HEK293T (cell line): ENCODE measurements at regions not wholly inside any gene's neighbourhood (a gene's known extent, or its start where the extent isn't known, plus 50 kb on each side); places are given as distances from the start of the nearest gene placed in this dataset.

Experiments used
- CTCF ChIA-PET: fragments of 350-600 bp; formaldehyde crosslinking; extraction: SDS; loops from one replicate; lab custom pipeline; 2021; ENCODE audit warnings: antibody characterized with exemption, inconsistent platforms; lab: Yijun Ruan, JAX
- POLR2A ChIA-PET: fragments of 350-600 bp; formaldehyde crosslinking; extraction: SDS; loops from one replicate; lab custom pipeline; 2020; ENCODE audit warnings: antibody characterized with exemption, inconsistent platforms; lab: Yijun Ruan, JAX
- DNase-seq: peaks from one replicate; pipeline ENCODE4 v3.0.0; 2012; ENCODE audit warnings: mixed read lengths; ENCODE audit errors: extremely low spot score
- ARNT ChIP-seq: fragments of 450-650 bp; IDR thresholded peaks from 2 replicates; pipeline ENCODE4 v1.6.1; 2017; ENCODE audit warnings: mild to moderate bottlenecking
- BHLHE40 ChIP-seq: fragments of 450-650 bp; IDR thresholded peaks from 2 replicates; pipeline ENCODE4 v1.6.1; 2016; ENCODE audit warnings: mild to moderate bottlenecking, moderate library complexity, borderline replicate concordance
- CTBP1 ChIP-seq: fragments of 450-650 bp; IDR thresholded peaks from 2 replicates; pipeline ENCODE4 v1.6.1; 2016; ENCODE audit warnings: borderline replicate concordance
- ELF4 ChIP-seq: fragments of 450-650 bp; IDR thresholded peaks from 2 replicates; pipeline ENCODE4 v1.6.1; 2017; ENCODE audit warnings: antibody characterized with exemption
- FOXA1 ChIP-seq: fragments of 450-650 bp; IDR thresholded peaks from 2 replicates; pipeline ENCODE4 v1.6.1; 2016; ENCODE audit warnings: mild to moderate bottlenecking
- FOXK2 ChIP-seq: fragments of 450-650 bp; IDR thresholded peaks from 2 replicates; pipeline ENCODE4 v1.6.1; 2016; ENCODE audit warnings: mild to moderate bottlenecking
- FOXM1 ChIP-seq: fragments of 450-650 bp; IDR thresholded peaks from 2 replicates; pipeline ENCODE4 v1.6.1; 2017; ENCODE audit warnings: mild to moderate bottlenecking, borderline replicate concordance
- HDGF ChIP-seq: fragments of 450-650 bp; IDR thresholded peaks from 2 replicates; pipeline ENCODE4 v1.6.1; 2017; ENCODE audit warnings: antibody characterized with exemption, borderline replicate concordance
- L3MBTL2 ChIP-seq: fragments of 450-650 bp; conservative IDR thresholded peaks from 2 replicates; pipeline ENCODE4 v1.6.1; 2016; ENCODE audit warnings: mild to moderate bottlenecking
- LEF1 ChIP-seq: fragments of 450-650 bp; IDR thresholded peaks from 2 replicates; pipeline ENCODE4 v1.6.1; 2017; ENCODE audit warnings: mild to moderate bottlenecking, borderline replicate concordance
- NFRKB ChIP-seq: fragments of 450-650 bp; IDR thresholded peaks from 2 replicates; pipeline ENCODE4 v1.6.1; 2016; ENCODE audit warnings: mild to moderate bottlenecking, moderate library complexity
- PKNOX1 ChIP-seq: fragments of 450-650 bp; IDR thresholded peaks from 2 replicates; pipeline ENCODE4 v1.6.1; 2016
- SP1 ChIP-seq: fragments of 450-650 bp; IDR thresholded peaks from 2 replicates; pipeline ENCODE4 v1.6.1; 2017
- SUZ12 ChIP-seq: fragments of 450-650 bp; IDR thresholded peaks from 2 replicates; pipeline ENCODE4 v1.6.1; 2016; ENCODE audit warnings: mild to moderate bottlenecking
- TARDBP ChIP-seq: fragments of 450-650 bp; IDR thresholded peaks from 2 replicates; pipeline ENCODE4 v1.6.1; 2016
- ZNF384 ChIP-seq: fragments of 450-650 bp; IDR thresholded peaks from 2 replicates; pipeline ENCODE4 v1.6.1; 2016

- no peak for DNase-seq
- TF ChIP-seq L3MBTL2 (no peak), TARDBP (no peak), ARNT (no peak), ZNF384 (no peak), FOXA1 (no peak), PKNOX1 (no peak), LEF1 (no peak), BHLHE40 (no peak), HDGF (no peak), FOXM1 (no peak), NFRKB (no peak), SUZ12 (no peak)
- ChIA-PET CTCF (no interaction called here), POLR2A (no interaction called here)
Measured at GRCh38 chr1:38529391-38529790, 330.2 kb downstream of the RRAGC start.

GRCh38 chr1:38528623-38529022, 330.9 kb downstream of the RRAGC start:
- TF ChIP-seq PKNOX1, result no peak
- ChIA-PET CTCF (no interaction called here), POLR2A (no interaction called here)
- no peak for DNase-seq

GRCh38 chr1:38527373-38527966, 332.1 kb downstream of the RRAGC start:
- ChIA-PET CTCF (interaction anchor here (0.9 kb wide), 1 partner anchor 109 kb away, joined by 3 read pairs; no protein-coding TSS in a partner anchor), POLR2A (no interaction called here)
- TF ChIP-seq SP1 (no peak), PKNOX1 (no peak), TARDBP (no peak), NFRKB (no peak), BHLHE40 (no peak), FOXA1 (no peak), ELF4 (no peak), FOXK2 (no peak), FOXM1 (no peak), LEF1 (no peak), SUZ12 (no peak), CTBP1 (no peak), ZNF384 (no peak), ARNT (no peak), HDGF (no peak), L3MBTL2 (no peak)
- no peak for DNase-seq

- CTCF ChIA-PET, result interaction anchor here (0.6 kb wide), 1 partner anchor 17 kb away, joined by 3 read pairs; no protein-coding TSS in a partner anchor
- TF ChIP-seq L3MBTL2 (no peak), TARDBP (no peak), BHLHE40 (no peak), ELF4 (no peak), LEF1 (no peak), SUZ12 (no peak), FOXM1 (no peak), SP1 (no peak)
- POLR2A ChIA-PET, result no interaction called here
- DNase-seq, result no peak
Measured at GRCh38 chr1:38526046-38526445, 333.5 kb downstream of the RRAGC start.

GRCh38 chr1:38525343-38526043, 334.1 kb downstream of the RRAGC start:
- TF ChIP-seq ZNF384, result no peak
- TF ChIP-seq ARNT, result no peak
- no peak for TF ChIP-seq CTBP1
- no peak for TF ChIP-seq BHLHE40
- no peak for TF ChIP-seq SUZ12
- DNase-seq, result no peak
- ChIA-PET POLR2A (no interaction called here), CTCF (interaction anchor here (0.6 kb wide), 1 partner anchor 17 kb away, joined by 3 read pairs; no protein-coding TSS in a partner anchor)

- POLR2A ChIA-PET, result no interaction called here
- CTCF ChIA-PET, result no interaction called here
- DNase-seq, result no peak
- TF ChIP-seq FOXA1 (no peak), FOXM1 (no peak), ZNF384 (no peak), L3MBTL2 (no peak)
Measured at GRCh38 chr1:38524025-38524641, 335.4 kb downstream of the RRAGC start.
